ENCODE measurements at regions not wholly inside any gene's neighbourhood (a gene's known extent, or its start where the extent isn't known, plus 50 kb on each side); places are given as distances from the start of the nearest gene placed in this dataset.

DNA sequence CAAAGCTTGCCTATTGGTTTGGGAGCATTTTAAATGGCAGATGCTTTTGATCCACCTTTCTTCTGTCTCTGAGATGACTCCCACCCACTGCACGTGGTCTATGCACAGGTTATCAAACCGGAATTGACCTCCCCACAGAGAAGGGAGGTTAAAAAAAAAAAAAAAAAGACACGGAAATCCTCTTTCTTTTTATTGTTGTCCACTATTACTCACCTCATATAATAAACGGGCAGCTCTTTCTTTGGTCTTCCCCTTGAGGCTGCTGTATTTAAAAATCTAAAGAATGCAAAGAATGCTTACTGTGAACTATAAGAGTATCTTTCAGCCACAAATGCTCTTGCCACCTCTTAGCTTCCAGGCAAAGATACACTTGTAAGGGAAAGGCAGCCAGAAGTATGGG, 329.7 kb downstream of the NDFIP2 start:
- DNase-seq (ENCODE audit: low read depth) = no peak

DNA sequence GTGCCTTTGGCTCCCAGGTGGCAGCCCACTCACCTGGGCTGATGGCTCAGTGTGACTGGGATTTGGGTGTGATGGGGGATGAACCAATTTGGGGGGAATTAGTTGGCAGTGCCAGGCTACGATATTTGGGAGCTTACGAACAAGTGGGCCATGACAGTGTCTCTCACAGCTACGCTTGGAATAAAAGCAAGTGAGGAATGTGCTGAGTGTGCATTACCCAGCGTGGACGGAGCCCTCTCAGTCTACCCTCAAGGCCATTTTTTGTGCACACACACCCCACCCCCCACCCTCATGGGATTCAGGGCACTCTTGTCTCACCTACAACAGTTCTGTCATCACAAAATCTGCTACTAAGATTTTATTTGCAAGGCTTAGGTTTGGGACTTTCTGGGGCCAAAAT, 329.1 kb downstream of the NDFIP2 start:
- no peak for DNase-seq (ENCODE audit: low read depth)

DNA sequence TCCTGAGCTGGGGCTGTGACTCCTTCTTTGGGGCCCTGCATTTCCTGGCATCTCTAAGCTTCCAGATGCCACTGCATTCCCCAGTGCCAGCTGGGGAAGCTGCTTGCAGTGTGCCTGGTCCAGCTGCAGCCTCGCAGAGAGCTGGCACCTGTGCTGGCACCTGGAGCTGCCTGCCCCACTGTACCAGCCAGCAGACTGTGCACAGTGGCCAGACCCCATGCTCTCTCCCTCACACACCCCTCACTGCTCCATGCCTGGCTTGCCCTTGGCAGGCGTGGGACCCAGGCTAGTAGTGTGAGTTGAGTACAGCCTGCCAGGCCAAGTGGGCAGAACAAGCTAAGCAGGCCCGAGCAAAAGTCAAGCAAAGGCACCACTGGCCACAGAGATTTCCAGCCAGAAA, 327.5 kb downstream of the NDFIP2 start:
- no peak for DNase-seq (ENCODE audit: low read depth)

DNA sequence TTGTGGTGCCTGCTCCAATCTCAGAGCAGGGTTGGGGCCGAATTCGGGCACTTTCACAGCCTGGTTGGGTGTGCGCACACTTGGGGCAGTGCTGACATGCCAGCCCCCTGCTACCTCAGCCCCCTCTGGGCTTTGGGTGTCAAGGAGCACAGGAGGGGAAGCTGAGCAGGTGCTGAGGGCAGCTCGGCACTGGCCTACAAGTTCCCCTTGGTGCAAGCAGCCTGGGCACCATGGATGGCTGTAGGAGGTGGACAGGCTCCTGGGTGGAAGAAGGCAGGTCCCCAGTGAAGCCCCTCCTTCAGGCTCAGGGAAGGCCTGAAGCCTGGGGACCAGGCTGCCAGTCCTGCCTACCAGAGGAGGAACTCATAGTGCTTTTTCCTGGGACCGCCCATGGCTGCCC, 326.6 kb downstream of the NDFIP2 start:
- no peak for DNase-seq (ENCODE audit: low read depth)

DNA sequence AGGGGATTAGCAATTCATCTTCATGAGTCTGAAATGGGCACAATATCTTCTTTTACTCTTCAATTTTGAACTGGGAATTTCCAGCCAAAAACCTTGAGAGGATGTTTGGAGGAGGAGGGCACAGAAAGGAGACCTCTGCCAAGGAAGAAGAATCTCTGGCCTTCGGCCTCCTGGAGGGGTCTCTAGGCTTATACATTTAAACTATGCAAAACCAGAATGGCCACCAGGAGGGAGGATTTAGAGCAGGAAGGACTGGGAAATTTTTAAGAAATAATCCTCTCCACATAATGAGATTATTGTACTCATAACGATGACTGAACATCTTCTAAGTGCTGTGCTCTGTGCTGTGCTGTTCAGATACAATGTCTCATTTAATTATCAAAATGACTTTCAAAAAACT, 325.9 kb downstream of the NDFIP2 start:
- DNase-seq (ENCODE audit: low read depth) = no peak

DNA sequence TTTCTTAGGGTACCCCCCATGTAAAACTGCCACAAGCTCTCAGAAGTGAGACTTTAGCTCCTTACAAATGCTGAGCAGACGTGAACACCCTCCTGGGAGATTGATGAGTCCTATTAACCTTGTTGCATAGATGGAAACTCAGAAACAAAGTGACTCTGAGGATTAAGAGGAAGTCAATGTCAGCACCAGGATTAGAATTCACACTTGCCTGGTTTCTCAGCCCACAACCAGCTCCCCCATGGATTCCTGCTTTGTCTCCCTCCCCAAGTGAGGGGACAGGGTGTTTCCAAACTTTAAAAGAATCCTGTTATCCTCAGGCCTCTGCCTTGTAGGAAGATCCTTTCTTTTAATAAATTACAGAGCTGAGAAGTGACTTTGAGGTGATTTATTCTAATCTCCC, 324.4 kb downstream of the NDFIP2 start:
- no peak for DNase-seq (ENCODE audit: low read depth)

DNA sequence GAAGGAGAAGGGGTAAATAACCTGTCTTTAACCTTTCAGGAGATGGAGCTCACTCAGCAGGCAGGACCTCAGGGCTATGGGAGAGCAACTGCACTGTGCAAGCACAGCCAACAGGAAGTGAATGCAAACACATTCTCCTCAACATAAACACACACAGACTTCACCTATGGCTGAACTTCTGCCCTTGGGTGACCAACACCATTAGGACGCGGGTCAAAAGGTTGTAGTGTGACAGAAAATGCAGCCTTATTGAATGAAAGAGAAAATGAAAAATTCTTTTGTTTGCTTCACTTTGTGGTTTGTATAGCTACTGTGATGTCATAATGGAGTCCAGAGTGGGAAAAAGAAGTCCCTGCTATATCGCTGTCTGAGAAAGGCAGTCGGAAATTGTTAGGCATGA, 323.0 kb downstream of the NDFIP2 start:
- no peak for DNase-seq (ENCODE audit: low read depth)

DNA sequence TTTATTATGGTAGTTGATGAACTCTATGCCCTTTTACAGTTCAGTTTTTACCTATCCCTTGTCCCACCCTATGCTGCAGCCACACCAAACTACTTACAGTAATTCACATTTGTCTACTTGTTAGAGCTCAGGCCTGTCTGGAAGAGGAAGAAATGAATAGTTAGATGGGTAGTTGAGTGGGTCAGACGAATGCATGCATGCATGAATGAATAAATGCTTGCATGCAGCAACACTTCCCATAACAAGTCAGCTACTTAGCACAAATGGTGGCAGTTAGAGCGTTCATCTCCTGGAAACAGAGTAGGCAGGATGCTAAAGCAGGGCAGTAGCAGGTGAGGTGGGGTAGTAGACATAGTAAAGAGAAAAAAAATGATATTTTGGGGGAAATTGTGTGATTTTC, 322.3 kb downstream of the NDFIP2 start:
- no peak for DNase-seq (ENCODE audit: low read depth)

DNA sequence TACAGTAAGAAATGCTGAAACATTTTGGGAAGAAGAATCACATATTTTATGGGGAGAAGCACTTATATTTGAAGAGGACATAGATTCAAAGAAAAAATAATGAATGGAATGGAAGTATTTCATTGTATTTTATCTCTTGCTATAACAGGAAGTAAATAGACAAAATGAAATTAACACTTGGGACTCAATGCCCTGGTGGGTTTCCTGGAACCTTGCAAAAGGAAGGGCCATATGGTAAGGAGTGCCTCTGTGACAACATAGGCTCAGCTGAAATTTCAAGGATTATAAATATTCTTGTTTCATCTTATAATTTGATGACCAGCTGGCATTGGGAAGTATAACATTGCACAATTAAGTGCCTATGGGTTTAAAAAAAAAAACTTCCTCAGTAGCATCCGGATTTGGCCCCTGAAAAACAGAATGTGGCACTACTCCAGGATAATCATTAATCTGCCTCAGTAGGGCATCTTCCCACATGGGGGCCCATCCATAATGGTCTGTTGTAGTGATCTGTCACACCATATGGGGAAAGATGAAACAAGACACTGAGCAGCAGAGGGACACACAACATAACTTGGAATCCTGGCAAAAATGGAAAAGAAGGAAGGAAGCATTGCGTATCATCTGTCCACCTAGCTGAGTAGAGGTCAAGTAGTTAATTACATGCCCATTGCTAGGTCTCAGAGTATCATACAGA, 321.6 kb downstream of the NDFIP2 start:
- no peak for DNase-seq (ENCODE audit: low read depth)

DNA sequence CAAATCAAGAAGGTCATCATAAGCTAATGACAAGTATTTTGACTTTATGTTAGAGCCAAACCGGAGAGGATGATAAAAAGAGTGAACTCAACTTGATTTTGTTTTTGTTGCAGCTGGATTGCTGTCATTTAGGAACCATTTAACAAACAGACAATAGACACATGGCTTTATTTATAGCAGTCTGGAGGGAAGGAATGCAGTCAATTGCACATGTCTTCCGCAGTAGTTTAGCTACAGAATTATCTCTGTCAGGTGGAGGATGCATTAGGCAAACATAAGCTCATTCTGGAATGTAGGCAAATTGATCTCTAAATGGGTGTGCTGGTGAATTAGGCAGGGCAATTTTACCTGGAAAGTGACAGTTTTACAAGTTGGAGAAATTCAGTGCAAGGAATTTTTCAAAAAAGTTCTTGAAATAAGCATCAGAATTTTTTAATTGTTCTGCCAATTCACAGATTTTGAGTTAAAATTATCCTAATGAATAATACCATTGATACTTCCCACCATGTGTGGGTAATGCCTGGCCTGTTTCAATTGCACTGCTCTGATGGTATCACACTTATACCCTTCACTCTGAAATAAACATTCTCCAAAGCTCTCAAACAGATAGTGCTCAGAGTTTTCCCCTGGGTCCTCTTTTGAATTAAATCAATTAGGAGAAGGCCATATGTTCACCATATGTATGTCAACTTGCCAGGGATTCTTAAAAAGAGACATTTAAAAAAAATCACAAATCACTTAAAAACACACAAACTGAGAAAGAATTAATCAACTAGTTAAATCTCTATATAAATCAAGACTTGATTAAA, 318.3 kb downstream of the NDFIP2 start:
- DNase-seq (ENCODE audit: low read depth) = no peak

DNA sequence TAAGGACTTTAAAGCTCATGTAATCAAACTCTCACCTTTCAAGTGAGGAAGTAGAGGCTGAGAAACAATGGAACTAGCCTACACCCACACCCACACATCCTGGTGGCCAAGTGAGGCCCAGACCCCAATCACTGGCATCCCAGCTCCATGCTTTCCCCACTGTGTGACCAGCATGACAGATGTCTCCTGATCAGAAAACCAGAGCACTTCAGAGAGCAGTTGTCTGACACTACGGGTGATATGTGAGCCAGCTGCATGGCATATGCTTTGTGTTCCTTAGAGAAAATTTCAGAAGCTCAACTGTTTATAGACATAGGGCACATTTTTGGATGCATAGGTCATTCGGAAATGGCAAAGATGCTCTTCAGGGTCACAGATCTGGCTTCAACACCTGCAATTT, 315.2 kb downstream of the NDFIP2 start:
- DNase-seq (ENCODE audit: low read depth) = no peak

DNA sequence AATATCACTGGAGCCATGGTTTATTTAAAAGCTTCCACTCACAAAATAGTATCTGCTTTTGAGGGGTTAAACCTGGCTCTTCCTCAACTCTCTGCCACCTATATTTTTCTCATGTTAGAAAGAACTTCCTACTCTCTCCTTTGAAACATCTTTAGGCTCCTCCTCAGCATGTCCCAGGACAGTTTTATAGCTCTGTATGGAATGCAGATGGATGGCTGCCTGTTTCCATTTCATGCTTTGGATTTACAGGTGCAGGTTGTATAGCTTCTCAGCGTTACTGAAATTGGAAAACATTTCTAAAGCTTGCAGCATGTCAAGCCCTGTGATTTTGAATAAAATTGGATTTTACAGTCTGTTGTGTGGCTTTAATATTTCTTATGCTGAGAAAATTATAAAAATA, 314.0 kb downstream of the NDFIP2 start:
- no peak for DNase-seq (ENCODE audit: low read depth)

DNA sequence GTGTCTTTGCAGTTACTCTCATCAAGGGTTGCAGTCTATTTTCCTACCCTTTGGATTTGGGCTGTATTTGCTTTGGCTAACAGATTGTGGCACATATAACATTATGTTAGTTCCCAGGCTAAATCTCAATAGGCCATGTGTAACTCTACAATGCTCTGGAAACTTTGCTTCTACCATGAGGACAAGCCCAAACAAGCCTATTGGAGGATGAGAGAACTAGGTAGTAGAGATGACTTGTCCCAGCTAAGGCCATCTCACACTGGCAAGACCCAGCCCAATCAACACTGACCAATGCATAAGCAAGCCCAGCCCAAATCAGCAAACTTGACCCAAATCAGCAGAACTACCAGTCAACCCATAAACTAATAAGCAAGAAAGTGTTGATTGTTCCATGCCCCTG, 311.8 kb downstream of the NDFIP2 start:
- no peak for DNase-seq (ENCODE audit: low read depth)

DNA sequence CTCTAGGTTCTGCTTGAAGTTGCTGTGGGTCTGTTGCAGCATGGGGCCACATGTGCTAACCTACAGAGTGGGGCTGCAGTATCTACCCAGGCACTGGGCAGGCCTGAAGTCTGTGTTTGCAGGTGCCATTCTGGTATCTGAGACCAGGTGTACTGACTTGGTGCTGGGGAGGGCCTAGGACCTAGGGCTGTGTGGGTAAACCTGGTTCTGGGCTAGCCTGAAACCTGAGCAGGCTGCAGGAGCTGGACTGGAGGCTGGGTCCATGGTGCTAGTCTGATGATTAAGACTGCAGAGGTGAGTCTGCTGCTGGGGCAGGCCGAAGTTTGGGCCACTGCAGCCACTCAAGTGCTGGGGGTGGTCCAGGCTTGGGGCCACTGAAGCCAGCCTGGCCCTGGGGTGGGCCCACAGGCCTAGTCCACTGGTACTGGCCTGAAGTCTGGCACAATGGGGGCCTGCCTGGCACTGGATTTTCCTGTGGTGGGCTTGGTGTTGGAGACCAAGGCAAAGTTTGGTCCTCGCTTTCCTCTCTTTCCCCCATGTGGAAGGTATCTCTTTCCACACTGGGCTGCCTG, 310.6 kb downstream of the NDFIP2 start:
- DNase-seq (ENCODE audit: low read depth) = no peak

DNA sequence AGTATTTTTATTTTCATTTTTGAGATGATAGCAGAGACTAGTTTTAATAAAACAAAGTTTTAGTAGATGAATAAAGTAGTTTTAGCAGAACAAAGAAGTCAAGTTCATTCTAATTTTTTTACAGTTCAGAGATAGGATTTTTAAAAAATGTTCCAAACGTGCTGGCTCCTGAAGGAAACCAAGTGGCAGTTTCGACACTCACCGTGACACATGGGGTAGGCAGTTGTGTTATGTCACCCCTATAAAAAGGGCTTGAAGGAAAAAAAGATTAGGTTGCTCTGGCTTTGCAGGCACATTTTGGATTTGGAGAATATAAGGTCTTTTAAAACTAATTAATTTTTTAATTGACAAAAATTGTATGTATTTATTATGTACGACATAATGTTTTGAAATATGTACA, 305.2 kb downstream of the NDFIP2 start:
- DNase-seq (ENCODE audit: low read depth) = no peak

DNA sequence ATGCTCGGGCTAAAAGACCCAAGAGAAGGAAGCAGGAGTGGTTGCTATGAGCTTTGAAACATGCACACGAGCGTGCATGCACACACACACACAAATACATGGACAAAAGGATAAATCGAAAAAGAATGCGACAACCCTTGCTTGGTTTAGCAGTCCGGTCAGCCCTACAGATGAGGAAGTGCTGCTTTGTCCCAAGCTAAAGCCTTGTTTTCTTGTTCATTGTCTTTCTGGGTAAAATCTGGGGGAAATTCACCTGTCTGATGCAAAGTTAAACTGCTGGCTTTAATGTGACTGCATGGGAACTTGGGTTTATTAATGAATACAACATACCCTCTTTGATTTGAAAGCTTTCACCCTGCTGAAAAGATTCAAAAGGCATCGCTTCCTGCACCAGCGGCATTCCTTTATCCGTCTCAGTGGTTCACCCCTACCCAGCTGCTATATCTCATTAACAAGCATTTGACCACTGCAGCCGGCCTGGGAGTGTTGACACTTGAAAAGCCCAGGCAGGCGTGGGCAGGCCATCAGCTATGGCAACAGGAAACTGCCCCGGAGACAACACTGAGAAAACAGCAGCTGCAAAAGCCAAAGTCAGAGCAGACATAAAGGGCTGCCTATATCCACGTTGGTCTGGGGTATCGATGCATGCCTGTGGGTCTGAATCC, 301.7 kb downstream of the NDFIP2 start:
- no peak for DNase-seq (ENCODE audit: low read depth)

DNA sequence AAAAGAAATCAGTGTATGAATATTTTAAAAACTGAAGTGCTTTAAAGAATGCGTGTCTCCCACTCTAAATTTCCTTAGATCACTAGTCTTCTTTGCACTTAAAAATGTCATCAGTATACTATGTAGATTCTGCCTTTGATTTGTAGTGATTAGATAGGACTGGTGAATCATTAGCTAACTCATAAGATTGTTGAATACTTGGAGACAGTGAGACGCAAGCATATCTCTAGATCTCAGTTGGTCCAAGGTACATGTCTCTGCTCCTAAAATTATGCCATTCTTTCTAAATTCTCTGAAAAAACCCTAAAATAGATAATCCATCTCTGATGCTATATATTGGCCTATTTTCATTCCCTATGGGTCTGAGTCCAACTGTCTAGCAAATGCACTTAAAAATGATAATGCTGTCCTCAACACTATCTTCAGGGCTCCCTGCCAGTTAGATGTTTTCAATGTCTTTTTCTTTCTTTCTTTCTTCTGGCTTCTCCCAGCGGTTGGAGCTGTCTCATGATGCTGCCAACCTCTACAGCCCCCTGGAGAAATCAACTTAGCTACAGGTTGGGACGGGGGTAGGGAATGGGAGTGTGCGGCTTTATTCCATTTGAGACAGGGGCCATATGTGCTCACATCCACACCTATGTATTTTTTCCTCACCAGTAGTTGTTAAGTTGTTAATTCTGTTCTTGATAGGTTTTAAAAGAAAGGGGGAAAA, 301.0 kb downstream of the NDFIP2 start:
- no peak for DNase-seq (ENCODE audit: low read depth)

DNA sequence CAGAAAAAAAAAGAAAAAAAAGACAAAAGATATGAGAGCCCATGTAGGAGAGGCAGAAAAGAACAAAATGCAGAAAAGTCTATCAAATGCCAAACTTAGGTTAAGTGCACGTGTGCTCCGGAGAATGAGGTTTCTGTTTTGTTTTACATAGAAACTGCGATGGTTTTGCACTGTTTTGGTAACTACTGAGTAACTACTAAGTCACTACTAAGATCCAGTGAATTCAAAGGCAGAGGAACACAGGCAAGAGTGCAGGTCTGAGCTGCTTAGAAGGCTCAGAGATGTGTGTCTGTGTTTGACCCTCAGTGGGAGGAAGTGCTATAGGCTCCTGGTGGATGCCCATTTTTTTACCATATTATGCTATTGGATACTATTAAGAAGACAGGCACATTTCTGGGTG, 299.3 kb downstream of the NDFIP2 start:
- no peak for DNase-seq (ENCODE audit: low read depth)

DNA sequence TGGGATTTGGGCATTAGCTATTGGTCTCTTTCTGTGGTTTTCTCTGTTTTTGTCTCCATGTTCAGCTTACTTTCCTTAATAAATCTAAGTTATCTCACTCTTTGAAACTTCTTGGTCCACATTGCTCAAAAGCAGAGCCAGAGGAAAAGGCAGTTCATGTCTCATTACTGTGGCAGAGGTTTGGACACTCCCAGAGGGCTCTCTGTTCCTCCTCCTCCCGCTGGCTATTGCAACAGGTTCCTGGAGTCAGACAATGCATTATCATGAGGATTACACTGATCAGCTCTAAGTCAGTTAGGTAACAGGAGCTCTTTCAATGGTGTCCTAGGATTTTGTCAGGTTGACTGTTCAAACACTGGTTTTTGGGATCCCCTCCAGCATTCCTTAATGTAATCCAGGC, 298.8 kb downstream of the NDFIP2 start:
- no peak for DNase-seq (ENCODE audit: low read depth)

DNA sequence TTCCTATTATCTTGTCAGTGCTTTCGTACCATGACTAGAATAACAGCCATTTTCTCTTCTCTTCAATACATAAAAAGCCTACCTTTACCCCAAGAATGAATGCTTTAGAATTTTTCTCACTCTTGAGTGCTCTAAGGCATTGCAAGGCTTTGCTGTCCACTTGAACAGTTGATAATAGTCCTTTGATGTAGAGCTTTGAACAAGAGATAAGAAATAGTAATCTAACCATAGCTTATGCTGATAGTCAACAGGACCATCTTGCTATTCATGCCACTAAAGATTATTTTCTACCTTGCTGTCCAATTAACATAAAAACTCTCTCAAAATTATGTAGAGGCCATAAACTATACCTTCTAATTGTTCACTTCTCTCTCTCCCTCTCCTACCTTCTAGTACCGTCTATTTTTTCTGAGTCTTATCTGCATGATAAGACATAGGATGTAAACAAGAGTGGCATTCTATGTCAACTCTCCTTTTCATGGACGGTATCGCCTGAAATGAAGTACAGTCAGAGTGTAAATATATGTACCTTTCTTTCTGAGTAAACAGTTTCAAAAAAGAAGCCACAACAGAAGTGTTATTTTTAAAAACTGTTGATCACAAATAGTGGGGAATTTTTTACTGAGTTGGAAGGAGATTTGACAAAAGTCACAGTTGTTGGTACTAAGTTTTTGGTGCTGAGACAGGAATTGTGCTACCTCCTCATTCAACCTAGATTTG, 297.9 kb downstream of the NDFIP2 start:
- DNase-seq (ENCODE audit: low read depth) = no peak

DNA sequence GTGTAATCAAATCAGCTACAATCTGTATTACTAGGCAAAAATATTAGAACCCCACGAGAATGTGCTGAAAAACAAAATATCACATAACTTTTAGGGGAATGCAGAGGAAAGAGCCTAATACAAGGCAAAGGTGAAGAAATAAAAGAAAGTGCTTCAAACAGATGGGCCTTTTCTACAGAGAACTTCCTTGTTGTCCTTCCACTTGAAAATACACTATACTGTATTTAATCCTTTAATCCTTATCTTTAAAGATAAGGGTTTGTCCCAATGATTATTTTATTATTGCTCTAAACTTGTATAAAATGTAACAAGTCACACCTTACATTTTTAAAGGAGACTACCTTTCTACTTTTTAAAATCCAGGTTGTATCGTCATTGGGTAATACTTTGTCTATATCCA, 296.5 kb downstream of the NDFIP2 start:
- DNase-seq (ENCODE audit: low read depth) = no peak

All from stimulated activated CD8-positive, alpha-beta memory T cell treated with anti-CD3 and anti-CD28 coated beads, Interleukin-12 subunit alpha, Interleukin-12 subunit beta, amount 100 ng/mL, for 1 hour (primary cell).